Fibroblast of the aortic adventitia (primary cell): ENCODE measurements at regions not wholly inside any gene's neighbourhood (a gene's known extent, or its start where the extent isn't known, plus 50 kb on each side); places are given as distances from the start of the nearest gene placed in this dataset.

Experiments
- DNase-seq: peaks from one replicate; pipeline ENCODE4 v3.0.0-alpha.2; 2010; ENCODE audit warnings: low read depth
- H3K4me3 ChIP-seq: 2 replicates; pipeline ENCODE4 v1.5.1; 2011; ENCODE audit warnings: low read depth, mild to moderate bottlenecking, control low read depth, low read length, moderate library complexity
- CTCF ChIP-seq: IDR thresholded peaks from 2 replicates; pipeline ENCODE4 v1.5.1; 2011; ENCODE audit warnings: mild to moderate bottlenecking, low read length, control low read depth, inconsistent platforms; ENCODE audit not compliant: insufficient read depth

- TF ChIP-seq CTCF: no peak
- no peak for DNase-seq
- H3K4me3 ChIP-seq: no peak overlapping the region
These were observed 132.1 kb upstream of the ADGRL3 start for GRCh38 chr4:61068060-61068459.

DNA sequence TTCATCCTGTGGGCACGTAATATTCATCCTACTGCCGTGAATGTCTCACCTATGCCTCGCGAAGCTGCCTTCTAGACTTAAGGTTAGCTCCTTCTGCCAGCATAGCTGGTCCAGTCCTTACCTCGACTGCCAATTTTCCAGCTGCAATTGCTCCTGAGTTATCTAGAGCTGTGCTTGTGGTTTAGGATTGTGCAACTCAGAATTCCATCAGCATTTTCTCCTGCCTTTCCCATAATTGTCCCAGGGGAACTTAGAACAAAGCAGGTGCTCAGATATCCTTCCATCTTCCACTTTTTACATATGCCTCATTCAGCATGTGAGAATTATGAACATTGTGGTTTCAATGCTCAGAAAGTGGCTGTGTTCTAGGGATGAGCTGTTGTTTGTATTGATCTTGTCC lies 131.4 kb upstream of the ADGRL3 start:
- no peak overlapping the region for H3K4me3 ChIP-seq
- peak; percentile 52 for DNase-seq
- TF ChIP-seq CTCF: no peak

DNA sequence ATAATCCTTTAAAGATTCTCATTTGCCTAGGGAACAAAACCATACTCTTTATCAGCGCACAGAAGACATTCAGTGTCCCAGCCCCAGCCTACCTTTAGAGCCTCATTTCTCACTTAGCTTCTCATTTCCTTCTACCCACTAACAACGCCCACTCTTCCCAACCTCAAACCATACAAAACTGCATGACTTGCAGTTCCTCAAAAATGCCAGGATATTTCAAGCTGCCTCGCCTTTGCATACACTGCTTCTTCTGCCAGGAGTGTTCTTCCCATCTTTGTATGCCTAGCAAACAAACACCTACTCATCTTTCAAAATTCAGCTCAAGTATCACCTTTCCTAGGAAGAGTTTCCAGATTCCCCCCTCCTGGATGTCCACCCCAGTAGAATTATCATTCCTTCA lies 129.9 kb upstream of the ADGRL3 start:
- no peak for DNase-seq
- no peak for TF ChIP-seq CTCF
- H3K4me3 ChIP-seq: no peak overlapping the region

GRCh38 chr4:61079427-61079826 lies 120.7 kb upstream of the ADGRL3 start:
- DNase-seq: no peak
- no peak for TF ChIP-seq CTCF
- no peak overlapping the region for H3K4me3 ChIP-seq

DNA sequence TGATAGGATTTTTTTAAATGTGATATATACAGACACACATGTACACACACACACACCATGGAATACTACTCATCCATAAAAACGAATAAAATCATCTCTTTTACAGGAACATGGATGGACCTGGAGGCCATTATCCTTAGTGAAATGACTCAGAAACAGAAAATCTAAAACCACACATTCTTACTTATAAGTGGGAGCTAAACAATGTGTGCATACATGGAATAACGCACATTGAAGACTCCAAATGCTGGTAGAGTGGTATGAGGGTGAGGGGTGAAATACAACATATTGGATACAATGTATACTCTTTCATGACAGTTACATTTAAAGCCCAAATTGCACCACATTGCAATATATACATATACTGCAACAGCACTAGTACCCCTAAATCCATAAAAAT lies 120.2 kb upstream of the ADGRL3 start:
- no peak overlapping the region for H3K4me3 ChIP-seq
- no peak for DNase-seq
- no peak for TF ChIP-seq CTCF

DNA sequence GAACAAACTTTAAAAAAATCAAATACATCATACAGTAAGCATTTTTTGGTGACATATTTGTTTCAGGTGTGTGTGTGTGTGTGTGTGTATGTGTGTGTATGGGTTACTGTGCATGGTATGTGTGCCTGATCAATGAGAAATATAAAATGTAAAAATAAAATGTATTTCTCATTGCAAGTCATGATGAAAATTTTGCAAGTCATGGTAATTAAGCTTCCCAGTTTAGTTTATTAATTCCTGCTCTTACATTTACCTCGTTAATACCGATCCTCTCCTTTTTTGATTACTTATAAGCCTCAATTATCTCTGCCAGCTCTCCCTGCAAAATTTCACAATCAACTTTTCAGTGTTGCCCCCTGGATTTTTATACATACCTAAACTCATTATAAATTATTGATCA lies 114.6 kb upstream of the ADGRL3 start:
- DNase-seq: no peak
- H3K4me3 ChIP-seq: no peak overlapping the region
- TF ChIP-seq CTCF: no peak

DNA sequence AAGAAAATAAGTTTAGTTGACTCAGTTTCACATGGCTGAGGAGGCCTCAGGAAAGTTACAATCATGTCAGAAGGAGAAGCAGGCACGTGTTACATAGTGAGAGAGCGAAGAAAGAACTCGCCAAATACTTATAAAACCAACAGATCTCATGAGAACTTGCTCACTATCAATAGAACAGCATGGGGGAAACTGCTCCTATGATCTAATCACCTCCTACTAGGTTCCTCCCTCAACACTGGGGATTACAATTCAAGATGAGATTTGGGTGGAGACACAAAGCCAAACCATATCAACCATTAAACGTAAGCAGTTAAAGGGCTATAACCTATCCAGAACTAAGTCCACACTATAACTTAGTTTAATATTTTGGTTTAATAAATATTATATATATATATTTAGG lies 113.8 kb upstream of the ADGRL3 start:
- no peak overlapping the region for H3K4me3 ChIP-seq
- no peak for TF ChIP-seq CTCF
- DNase-seq: no peak
